ENCODE measurements at regions not wholly inside any gene's neighbourhood (a gene's known extent, or its start where the extent isn't known, plus 50 kb on each side); places are given as distances from the start of the nearest gene placed in this dataset.
A peak's percentile ranks its signal among the peaks of the same experiment; 100 is the strongest.

DNA sequence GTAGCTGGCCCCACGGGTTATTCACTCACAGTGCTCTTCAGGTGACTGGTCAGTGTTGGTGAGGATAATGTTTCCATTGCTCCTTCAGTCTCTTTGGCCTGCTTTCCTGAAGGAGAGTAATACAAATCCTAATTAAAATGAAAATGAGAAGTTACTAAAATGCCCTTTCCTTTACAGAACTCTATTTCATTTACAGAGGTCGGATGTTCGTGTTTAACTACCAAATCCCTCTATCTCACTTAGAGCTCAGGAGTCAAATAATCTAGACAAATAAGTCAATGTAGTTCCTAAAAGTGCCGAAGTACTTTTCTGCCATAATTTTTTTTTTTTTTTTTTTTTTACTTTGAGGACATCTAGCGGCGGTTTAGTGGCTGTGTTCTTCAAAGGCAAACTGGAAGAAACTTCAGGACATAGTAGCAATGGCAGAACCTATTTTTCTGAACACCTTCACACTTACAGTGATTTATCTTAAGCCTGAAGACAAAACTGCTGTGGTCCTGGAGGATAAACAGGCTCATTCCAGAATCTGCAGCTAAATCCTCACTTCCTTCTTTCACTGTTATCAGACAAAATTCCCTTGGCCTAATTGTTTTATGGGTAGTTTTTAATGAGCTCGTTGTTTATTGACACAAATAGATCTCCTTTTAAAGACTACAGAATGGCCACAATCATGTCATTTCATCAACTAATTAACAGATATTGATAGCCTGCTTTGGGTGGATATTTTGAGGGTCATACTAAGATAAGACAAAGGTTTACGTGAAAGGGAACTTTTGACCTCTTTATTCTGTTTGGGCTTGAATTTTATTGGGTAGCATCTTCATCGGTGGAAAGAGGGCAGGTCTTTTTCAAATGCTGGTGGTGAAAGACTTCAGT lies 207.6 kb upstream of the DMRTA1 start:
- peaks cover 17 to 41% (median 26%) of the 10 kb centered on the region in 3 donors for H3K4me1 Mint-ChIP-seq
- H3K27ac Mint-ChIP-seq = peak overlapping the region in 1 of 3 donors; percentile 55
- H3K27me3 Mint-ChIP-seq = peaks cover 2% of the 10 kb centered on the region
- peaks cover 0 to 5% (median 3%) of the 10 kb centered on the region in 3 donors for H3K9me3 Mint-ChIP-seq
- peak overlapping the region in 1 of 4 donors; percentile 49 for H3K4me3 Mint-ChIP-seq
- H3K36me3 Mint-ChIP-seq = peaks cover 3% of the 10 kb centered on the region

- Mint-ChIP-seq H3K27ac (peak overlapping the region; percentile 4 to 40 (median 15)), H3K4me3 (peak overlapping the region in 3 of 4 donors; percentile 36 to 68 (median 48)), H3K4me1 (peaks cover 17 to 37% (median 26%) of the 10 kb centered on the region in 3 donors)
These were observed 206.0 kb upstream of the DMRTA1 start for GRCh38 chr9:22240619-22241018.

DNA sequence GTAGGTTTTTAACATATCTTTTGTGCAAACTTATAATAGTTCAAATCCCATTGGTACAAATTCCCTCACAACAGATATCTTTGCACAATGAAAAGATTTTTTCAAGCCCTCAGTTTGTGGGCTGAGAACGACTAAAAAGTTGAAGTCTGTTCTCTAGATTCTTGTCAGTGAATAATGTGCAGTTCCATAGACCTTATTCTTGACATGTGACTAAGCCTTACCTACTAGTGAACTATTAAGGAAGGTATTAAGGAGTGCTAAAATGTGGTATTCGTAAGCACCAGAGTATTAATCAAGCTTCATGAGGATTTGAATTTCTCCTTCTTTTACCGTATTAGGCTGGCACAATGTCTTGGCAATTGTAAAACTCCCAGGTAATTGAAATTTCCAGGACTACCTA lies 205.6 kb upstream of the DMRTA1 start:
- H3K27me3 Mint-ChIP-seq = peaks cover 2% of the 10 kb centered on the region
- no peak overlapping the region for H3K27ac Mint-ChIP-seq
- H3K4me1 Mint-ChIP-seq = peaks cover 17 to 37% (median 26%) of the 10 kb centered on the region in 3 donors
- H3K36me3 Mint-ChIP-seq = no peaks in the 10 kb centered on the region
- H3K4me3 Mint-ChIP-seq = peak overlapping the region in 2 of 4 donors; percentile 48 to 68
- no peaks in the 10 kb centered on the region for H3K9me3 Mint-ChIP-seq

More at GRCh38 chr9:22240619-22241018, 206.0 kb upstream of the DMRTA1 start:
- no peaks in the 10 kb centered on the region for H3K36me3 Mint-ChIP-seq
- no peaks in the 10 kb centered on the region for H3K9me3 Mint-ChIP-seq
- H3K27me3 Mint-ChIP-seq = peaks cover 2% of the 10 kb centered on the region

DNA sequence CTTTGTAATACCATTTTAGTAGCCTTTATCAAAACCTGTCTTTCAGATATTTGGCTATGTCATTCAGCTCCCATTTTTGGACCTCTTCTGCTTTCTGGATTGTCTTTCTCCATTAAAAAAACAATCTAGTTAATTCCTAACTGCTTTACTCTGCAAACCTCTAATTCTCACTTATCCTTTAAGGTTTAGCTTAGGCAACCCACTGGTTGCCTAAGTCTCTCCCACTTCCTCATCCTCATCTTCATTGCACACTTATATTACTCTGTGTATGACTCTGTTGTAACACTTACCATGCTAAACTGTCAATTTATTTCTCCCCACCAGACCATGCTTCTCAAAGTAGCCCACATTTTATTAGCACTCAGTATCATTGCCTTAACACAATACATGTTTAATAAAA lies 205.0 kb upstream of the DMRTA1 start:
- Mint-ChIP-seq H3K9me3 (no peaks in the 10 kb centered on the region), H3K27me3 (peaks cover 2% of the 10 kb centered on the region), H3K27ac (no peak overlapping the region), H3K4me1 (peaks cover 17 to 37% (median 26%) of the 10 kb centered on the region in 3 donors), H3K4me3 (peak overlapping the region in 2 of 4 donors; percentile 1 to 3), H3K36me3 (no peaks in the 10 kb centered on the region)

DNA sequence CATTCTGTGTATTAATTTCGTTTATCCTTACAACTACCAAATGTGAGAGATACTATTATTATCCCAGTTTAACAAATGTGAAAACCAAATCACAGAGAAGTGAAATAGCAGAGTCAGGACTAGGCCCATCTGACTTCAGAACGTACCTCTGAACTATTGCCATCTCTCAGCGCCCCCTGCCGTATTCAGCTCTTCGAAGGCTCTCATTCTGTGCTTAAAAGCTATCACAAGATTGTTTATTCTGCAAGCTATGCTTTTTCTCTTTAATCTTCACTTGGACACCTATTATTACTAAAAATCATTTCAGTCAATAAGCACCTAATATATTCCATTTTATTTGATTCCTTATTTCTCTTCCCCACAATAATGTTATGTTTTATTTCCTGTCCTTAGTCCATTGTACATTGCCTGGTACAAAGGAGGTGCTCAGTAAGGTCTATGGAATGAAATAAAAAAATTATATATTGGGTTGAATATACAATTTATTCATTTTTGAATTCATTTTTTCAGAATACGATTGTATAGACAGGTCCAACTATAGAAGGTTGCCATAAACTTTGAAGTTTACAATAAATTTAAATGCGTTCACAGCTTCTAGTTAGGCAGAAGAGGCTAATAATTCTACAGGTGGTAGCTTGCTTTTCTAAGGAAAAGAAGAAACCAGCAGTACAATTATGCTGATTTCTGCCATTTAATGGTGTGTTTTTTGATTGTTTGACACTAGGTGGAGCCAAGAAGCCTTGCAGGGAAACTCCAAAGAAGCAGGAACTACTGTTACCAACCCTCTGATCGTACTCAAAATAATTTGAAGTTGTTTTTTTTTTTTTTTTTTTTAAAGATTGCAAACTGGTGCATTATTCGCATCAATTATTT lies 202.2 kb upstream of the DMRTA1 start:
- Mint-ChIP-seq H3K9me3 (no peaks in the 10 kb centered on the region), H3K27ac (no peak overlapping the region), H3K36me3 (no peaks in the 10 kb centered on the region), H3K4me3 (no peak overlapping the region), H3K27me3 (peaks cover 3% of the 10 kb centered on the region), H3K4me1 (peaks cover 16 to 28% (median 18%) of the 10 kb centered on the region in 3 donors)

- Mint-ChIP-seq H3K36me3 (peaks cover 2% of the 10 kb centered on the region), H3K4me3 (no peak overlapping the region), H3K27ac (no peak overlapping the region), H3K9me3 (peaks cover 11 to 35% (median 25%) of the 10 kb centered on the region in 3 donors), H3K4me1 (no peaks in the 10 kb centered on the region), H3K27me3 (peaks cover 9% of the 10 kb centered on the region)
These were observed 191.3 kb upstream of the DMRTA1 start for GRCh38 chr9:22255337-22255736.

DNA sequence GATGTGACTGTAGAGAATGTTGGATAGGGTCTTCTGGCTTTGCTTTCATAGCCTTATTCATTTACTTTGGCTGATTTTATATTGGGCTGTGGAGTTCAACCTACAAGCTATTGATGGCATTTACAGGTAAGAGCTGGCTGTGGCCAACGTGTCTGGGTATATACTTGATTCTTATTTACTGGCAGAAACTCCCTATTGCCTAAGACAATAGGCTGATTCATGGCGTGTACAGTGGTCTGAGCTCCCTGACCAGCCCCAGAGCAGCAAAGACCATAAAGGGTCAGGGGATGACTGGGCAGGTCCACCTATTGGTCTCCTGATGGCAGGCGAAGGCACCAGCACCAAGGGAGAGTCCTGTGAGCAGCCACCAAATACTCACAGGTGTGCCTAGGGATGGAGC lies 190.2 kb upstream of the DMRTA1 start:
- H3K4me3 Mint-ChIP-seq = no peak overlapping the region
- peaks cover 9% of the 10 kb centered on the region for H3K27me3 Mint-ChIP-seq
- H3K4me1 Mint-ChIP-seq = no peaks in the 10 kb centered on the region
- H3K27ac Mint-ChIP-seq = no peak overlapping the region
- H3K9me3 Mint-ChIP-seq = peaks cover 6 to 26% (median 25%) of the 10 kb centered on the region in 3 donors
- peaks cover 2% of the 10 kb centered on the region for H3K36me3 Mint-ChIP-seq

GRCh38 chr9:22257026-22257816 lies 189.4 kb upstream of the DMRTA1 start:
- Mint-ChIP-seq H3K4me1 (no peaks in the 10 kb centered on the region), H3K36me3 (peaks cover 2% of the 10 kb centered on the region), H3K9me3 (peaks cover 6 to 18% (median 18%) of the 10 kb centered on the region in 3 donors), H3K4me3 (no peak overlapping the region), H3K27ac (no peak overlapping the region), H3K27me3 (peaks cover 9% of the 10 kb centered on the region)

DNA sequence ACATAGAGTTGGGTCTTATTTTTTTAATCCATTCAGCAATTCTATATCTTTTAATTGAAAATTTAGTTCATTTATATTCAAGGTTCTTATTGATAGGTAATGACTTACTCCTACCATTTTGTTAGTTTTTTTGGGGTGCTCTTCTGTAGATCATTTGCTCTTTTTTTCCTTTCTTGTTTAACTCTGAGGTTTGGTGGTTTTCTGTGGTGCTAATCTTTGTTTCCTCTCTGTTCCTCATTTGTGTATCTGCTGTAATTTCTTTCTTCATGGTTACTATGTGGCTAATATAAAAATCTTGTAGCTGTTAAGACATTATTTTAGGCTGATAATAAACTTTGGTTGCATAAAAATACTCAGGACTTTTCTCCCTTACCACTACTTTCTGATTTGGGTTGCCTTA lies 181.6 kb upstream of the DMRTA1 start:
- no peak overlapping the region for H3K27ac Mint-ChIP-seq
- H3K4me1 Mint-ChIP-seq = no peaks in the 10 kb centered on the region
- H3K27me3 Mint-ChIP-seq = peaks cover 6% of the 10 kb centered on the region
- no peak overlapping the region for H3K4me3 Mint-ChIP-seq
- peaks cover 5 to 21% (median 8%) of the 10 kb centered on the region in 3 donors for H3K9me3 Mint-ChIP-seq
- peaks cover 1% of the 10 kb centered on the region for H3K36me3 Mint-ChIP-seq

DNA sequence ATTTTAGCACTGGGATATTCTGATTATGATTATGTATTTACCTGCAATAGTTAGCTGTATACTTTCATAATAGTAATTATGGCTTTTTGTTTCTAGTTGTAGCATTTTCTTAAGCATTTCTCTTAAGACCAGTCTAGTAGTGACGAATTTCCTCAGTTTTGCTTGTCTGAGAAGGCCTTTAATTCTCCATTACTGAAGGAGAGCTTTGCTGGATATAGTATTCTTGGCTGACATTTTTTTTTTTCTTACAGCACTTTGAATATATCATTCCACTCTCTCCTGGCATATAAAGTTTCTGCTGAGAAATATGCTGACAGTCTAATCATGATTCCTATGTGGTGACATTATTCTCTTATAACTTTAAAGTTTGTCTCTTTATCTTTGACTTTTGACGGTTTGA lies 181.1 kb upstream of the DMRTA1 start:
- peaks cover 1% of the 10 kb centered on the region for H3K36me3 Mint-ChIP-seq
- H3K27me3 Mint-ChIP-seq = peaks cover 6% of the 10 kb centered on the region
- no peak overlapping the region for H3K4me3 Mint-ChIP-seq
- no peaks in the 10 kb centered on the region for H3K4me1 Mint-ChIP-seq
- peaks cover 5 to 21% (median 8%) of the 10 kb centered on the region in 3 donors for H3K9me3 Mint-ChIP-seq
- H3K27ac Mint-ChIP-seq = no peak overlapping the region

DNA sequence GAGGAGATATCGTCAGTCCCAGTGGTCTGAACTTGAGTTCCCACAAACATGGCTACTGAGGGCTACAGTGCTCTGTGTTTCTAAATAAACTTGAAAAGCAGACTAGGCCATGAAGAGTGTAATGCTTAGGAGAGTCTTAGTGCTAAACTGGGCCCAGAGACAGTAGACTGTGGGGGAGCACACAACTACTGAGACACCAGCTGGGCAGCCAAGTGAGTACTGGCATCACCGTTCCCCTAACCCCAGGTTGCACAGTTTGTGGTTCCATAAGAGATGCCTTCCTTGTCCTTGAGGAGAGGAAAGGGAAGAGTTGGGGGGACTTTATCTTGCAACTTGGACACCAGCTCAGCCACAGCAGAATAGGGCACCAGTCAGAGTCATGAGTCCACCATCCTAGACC lies 172.1 kb upstream of the DMRTA1 start:
- H3K27me3 Mint-ChIP-seq = peaks cover 6% of the 10 kb centered on the region
- no peak overlapping the region for H3K4me3 Mint-ChIP-seq
- no peak overlapping the region for H3K27ac Mint-ChIP-seq
- no peaks in the 10 kb centered on the region for H3K36me3 Mint-ChIP-seq
- no peaks in the 10 kb centered on the region for H3K4me1 Mint-ChIP-seq
- peaks cover 0 to 3% (median 0%) of the 10 kb centered on the region in 3 donors for H3K9me3 Mint-ChIP-seq

GRCh38 chr9:22278426-22278825 lies 168.2 kb upstream of the DMRTA1 start:
- Mint-ChIP-seq H3K27ac (no peak overlapping the region), H3K27me3 (peaks cover under 1% of the 10 kb centered on the region), H3K4me1 (no peaks in the 10 kb centered on the region)

DNA sequence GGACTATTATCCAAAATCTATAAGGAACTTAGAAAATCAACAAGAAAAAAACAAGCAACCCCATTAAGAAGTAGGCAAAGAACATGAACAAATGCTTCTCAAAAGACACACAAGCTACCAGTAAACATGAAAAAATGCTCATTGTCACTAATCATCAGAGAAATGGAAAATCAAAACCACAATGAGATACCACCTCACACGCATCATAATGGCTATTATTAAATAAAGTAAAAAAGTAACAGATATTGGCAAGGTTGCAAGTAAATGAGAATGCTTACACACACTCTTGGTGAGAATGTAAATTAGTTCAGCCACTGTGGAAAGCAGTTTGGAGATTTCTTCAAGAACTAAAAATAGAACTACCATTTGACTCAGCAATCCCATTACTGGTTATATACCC lies 167.0 kb upstream of the DMRTA1 start:
- no peaks in the 10 kb centered on the region for H3K27me3 Mint-ChIP-seq
- no peak overlapping the region for H3K4me3 Mint-ChIP-seq
- H3K9me3 Mint-ChIP-seq = no peaks in the 10 kb centered on the region
- H3K27ac Mint-ChIP-seq = no peak overlapping the region
- no peaks in the 10 kb centered on the region for H3K4me1 Mint-ChIP-seq
- H3K36me3 Mint-ChIP-seq = no peaks in the 10 kb centered on the region

More at GRCh38 chr9:22278426-22278825, 168.2 kb upstream of the DMRTA1 start:
- Mint-ChIP-seq H3K9me3 (peaks cover 0 to 1% (median 0%) of the 10 kb centered on the region in 3 donors), H3K4me3 (no peak overlapping the region), H3K36me3 (no peaks in the 10 kb centered on the region)

DNA sequence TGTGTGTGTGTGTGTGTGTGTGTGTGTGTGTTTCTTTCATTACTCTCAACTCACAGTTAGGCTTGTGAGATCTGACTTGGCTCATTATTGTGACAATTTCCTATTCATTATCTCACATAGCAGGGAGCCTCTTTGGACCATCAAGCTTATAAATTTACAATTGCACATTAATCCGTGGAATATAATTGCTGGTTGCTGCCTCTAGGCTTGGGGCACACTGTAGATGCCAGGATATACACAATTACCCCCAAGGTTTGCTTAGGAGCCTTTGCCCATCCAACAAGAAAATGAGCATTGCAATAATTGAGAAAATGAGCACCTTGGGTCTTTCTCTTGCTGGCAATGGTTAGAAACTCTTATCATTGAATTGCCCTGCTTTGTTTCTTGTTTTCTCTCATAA lies 161.6 kb upstream of the DMRTA1 start:
- H3K36me3 Mint-ChIP-seq = no peaks in the 10 kb centered on the region
- no peak overlapping the region for H3K27ac Mint-ChIP-seq
- H3K9me3 Mint-ChIP-seq = no peaks in the 10 kb centered on the region
- H3K27me3 Mint-ChIP-seq = peaks cover 5% of the 10 kb centered on the region
- H3K4me3 Mint-ChIP-seq = no peak overlapping the region
- no peaks in the 10 kb centered on the region for H3K4me1 Mint-ChIP-seq

Measured in IgD-negative memory B cell (primary cell).